ENCODE measurements at regions not wholly inside any gene's neighbourhood (a gene's known extent, or its start where the extent isn't known, plus 50 kb on each side); places are given as distances from the start of the nearest gene placed in this dataset.

DNA sequence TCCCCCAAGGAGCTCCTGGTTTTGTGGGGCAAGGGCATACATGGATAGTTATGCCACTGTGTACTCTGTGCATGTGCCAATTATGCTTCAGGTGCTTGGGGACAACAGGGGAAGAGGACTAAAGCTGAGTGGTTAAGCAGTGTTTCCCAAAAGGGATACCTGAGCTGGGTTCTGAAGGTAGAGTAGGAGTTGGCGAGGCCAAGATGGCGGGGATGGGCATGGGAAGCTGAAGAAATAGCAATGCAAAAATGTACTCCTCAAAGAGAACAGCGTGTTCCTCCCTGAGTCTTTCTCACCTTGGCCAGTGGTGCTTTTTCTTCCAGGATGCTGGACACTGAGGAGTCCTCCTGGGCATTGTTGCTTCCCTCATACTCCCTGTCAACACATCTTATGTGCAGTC lies 90.0 kb upstream of the LARGE1 start:
- TF ChIP-seq GATA1 (IDR thresholded peaks at IDR 0.05; ENCODE audit: low read depth, low read length) (no peak), POLR2A (IDR thresholded peaks at IDR 0.05; ENCODE audit: low read length) (no peak)

DNA sequence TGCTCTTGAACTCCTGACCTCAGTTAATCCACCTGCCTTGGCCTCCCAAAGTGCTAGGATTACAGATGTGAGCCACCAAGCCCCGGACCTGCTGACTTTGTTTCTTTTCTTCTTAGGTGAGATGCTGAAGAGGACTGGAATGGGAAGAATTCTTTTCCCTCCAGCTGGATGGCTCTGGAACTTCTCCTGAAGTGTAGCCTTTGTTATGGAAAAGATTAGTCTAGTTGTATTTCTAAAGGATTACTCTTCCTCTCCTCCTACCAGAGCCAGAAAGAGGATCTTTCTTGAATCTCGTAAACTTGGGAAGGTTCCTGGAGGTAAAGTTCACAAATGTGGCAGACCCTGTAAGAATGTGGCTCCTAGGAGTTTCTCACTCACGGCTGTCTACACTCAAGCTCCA lies 95.4 kb upstream of the LARGE1 start:
- TF ChIP-seq GATA1 (IDR thresholded peaks at IDR 0.05; ENCODE audit: low read depth, low read length), result no peak
- TF ChIP-seq POLR2A (IDR thresholded peaks at IDR 0.05; ENCODE audit: low read length), result no peak
- no peak for DNase-seq

More for the DNA sequence above, 90.0 kb upstream of the LARGE1 start:
- DNase-seq, result no peak

DNA sequence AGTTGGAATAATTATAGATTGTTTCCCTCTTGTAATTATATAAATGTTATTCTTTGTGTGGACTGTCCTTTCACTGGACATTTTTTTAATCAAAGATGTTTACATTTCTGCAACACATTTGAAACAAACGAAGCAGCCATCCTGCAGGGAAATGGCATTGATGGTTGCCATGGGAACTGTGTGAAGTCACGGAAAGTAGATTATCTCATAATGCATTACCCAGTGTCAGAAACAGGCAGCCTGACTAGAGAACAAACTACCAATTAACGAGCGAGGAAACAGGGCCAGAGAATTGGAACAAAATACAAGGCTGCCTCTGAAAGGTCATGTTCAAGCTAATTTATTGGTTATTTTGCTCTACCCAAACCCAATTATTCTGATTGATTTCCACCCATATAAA lies 96.9 kb upstream of the LARGE1 start:
- TF ChIP-seq GATA1 (IDR thresholded peaks at IDR 0.05; ENCODE audit: low read depth, low read length) (no peak), POLR2A (IDR thresholded peaks at IDR 0.05; ENCODE audit: low read length) (no peak)
- no peak for DNase-seq

DNA sequence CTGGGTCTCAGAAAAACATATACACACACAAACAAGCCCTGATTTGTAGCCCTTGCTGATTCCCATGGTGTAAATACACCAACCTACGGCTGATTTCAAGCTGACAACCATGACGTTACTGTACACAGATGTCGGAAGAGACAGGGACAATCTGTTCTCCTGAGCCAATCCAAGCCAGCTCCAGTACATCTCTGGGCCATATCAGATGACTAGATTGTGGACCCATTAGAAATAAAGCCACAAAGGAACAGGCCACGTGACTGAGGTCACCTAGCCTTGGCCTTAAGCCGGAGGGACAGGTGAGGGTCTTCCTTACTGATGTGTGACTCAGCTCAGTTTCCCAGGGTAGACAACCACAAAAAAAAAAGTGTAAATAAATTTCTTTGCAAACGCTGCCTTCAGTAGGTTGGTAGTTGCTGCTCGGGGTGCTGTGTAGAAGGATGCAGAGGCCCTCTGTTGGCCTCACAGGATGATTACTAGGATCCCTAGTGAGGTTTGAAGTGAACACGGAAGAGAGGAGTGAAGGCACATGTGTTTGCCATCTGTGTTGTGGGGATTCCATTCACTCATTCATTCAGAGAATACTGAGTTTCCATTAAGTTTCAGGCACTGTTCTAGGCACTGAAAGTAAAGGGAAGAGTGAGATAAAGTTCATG lies 99.0 kb upstream of the LARGE1 start:
- TF ChIP-seq POLR2A (IDR thresholded peaks at IDR 0.05; ENCODE audit: low read length) (no peak), GATA1 (IDR thresholded peaks at IDR 0.05; ENCODE audit: low read depth, low read length) (no peak)
- DNase-seq, result no peak

DNA sequence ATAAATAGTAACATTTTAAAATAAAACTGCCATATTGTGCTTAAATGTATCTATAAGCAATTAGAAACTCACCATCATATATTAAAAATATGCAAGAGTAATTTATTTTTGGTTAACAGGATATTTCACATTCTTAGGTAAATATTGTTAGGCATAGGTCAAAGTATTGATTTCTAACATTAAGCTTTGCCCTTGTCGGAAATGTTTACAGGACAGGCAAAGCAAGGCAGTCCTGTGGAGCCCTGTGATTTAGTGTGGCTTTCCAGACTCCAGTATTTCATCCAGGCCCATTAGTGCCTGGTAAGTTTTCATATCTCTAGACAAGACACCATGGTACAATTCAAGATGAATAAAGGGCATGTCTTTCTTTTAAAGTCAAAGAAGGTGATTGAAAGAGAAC lies 114.9 kb upstream of the LARGE1 start:
- TF ChIP-seq POLR2A (IDR thresholded peaks at IDR 0.05; ENCODE audit: low read length) (no peak), GATA1 (IDR thresholded peaks at IDR 0.05; ENCODE audit: low read depth, low read length) (no peak)
- no peak for DNase-seq

DNA sequence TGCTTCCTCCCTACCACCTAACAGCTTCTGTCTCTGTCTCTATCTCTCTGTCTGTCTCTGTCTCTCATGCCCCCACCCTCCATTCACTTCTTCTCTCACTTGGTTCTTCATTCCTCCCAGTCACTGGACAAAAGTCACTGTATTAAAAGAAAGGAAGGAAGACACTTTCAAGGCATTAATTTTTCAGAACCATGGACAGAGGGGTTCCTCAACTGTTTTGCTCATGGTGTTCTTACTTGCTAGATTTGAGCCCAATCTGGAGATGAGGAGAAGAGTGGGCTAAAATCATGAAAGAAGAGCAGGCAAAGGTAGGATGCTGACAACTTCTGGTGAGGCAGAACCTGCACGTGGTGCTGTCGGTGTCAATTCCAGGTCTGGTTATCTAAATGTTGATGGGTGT lies 116.7 kb upstream of the LARGE1 start:
- TF ChIP-seq POLR2A (IDR thresholded peaks at IDR 0.05; ENCODE audit: low read length) (no peak), GATA1 (IDR thresholded peaks at IDR 0.05; ENCODE audit: low read depth, low read length) (no peak)
- no peak for DNase-seq

DNA sequence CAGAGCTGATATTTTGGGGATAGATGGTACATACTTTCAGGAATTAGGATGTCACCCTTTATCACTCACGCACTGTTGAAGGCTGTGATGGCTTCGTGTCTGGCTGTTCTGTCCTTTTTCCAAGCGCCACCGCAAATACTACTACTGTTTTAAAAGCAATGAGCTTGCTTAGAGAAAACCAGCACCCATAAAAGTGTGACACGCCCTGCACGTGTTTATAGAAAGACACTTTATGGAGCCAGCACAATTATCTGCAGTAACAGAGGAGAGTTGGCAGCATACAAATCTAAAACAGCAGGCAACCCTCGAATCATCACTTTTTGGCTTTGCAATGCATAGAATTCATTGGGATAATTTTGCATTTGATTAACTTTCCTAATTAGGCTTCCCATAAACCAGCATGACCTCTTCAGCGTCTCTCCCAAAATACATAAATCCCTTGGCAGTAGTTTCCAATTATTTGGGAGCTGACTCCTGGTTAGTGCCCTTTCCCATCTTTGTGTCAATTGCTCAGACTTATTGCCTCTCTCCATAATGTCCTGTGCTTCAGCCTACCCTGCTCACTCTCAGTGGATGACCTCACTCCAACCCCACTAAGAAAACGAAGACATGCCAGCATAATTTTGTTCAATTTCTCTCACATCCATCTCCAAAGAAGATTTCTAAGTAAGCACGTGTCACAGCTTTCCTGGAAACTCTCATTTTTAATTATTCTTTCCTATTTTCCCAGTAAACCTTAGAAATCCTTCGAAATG lies 118.7 kb upstream of the LARGE1 start:
- DNase-seq, result no peak
- TF ChIP-seq GATA1 (IDR thresholded peaks at IDR 0.05; ENCODE audit: low read depth, low read length) (no peak), POLR2A (IDR thresholded peaks at IDR 0.05; ENCODE audit: low read length) (no peak)

DNA sequence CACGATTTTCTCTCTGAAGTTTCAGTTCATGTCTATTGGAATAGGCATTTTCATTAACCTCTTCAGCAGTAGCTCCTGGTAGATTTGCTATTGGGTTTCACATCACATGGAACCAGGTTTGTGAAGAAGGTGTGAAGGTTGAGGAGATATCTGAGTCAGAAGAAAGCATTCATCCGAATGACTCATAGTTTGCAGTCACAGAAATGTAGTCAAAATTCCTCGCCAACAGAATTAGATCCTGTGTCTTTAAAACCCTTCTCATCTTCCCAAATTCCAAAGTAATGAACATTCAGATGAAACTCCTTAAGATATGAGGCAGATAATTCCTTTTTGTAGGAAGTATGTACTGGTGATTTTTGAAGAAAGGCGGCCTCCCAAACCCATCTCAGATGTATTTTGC lies 125.0 kb upstream of the LARGE1 start:
- no peak for DNase-seq
- no peak for TF ChIP-seq POLR2A (IDR thresholded peaks at IDR 0.05; ENCODE audit: low read length)
- TF ChIP-seq GATA1 (IDR thresholded peaks at IDR 0.05; ENCODE audit: low read depth, low read length), result no peak

DNA sequence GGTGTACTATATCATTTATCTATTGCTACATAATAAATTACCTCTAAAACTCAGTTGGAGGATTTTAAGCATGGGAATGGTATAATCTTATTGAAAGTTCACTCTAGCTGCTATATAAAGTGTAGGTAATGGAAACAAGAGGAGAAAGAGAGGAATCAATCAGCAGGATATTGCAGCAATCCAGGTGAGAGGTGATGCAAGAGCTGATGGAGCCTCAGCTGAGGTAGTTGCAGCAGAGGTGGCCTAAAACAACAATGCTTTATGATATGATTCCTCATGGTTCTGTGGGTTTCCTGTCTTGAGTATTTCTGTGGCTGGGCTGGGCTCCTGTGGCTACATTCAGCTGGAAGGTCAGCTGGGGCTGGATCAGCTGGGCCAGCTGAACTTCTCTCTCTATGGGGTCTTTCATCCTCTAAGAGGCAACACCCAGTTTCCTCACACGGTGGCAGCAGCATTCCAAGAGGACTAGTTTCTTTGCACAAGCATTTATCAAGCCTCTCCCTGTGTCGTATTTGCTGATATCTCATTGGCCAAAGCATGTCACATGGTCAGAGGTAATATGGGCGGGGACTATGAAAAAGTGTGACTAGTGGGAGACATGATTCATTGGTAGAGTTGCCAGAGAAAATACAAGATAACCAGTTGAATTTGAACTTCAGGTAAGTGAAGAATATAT lies 135.4 kb upstream of the LARGE1 start:
- DNase-seq, result peak in 1 of 2 experiments; percentile 3
- no peak for TF ChIP-seq GATA1 (IDR thresholded peaks at IDR 0.05; ENCODE audit: low read depth, low read length)
- no peak for TF ChIP-seq POLR2A (IDR thresholded peaks at IDR 0.05; ENCODE audit: low read length)

DNA sequence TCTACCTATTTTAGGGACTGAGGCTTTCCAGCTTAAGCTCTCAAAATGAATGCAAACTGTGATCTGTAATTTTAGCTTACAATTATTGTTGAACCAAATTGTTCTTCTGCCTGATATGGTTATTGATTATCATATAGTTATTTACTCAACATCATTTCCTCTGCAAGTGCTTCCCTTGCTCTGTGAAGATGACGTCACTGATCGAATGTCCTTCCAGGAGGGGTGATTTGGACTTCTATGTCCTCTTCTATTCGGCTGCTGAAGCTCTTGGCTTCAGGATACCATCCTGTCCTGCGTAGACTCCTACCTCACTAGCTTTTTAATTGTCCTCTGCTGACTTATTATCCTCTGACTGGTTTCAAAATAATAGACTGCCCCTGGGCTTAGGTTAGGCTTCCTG lies 137.4 kb upstream of the LARGE1 start:
- no peak for DNase-seq
- TF ChIP-seq GATA1 (IDR thresholded peaks at IDR 0.05; ENCODE audit: low read depth, low read length), result no peak
- no peak for TF ChIP-seq POLR2A (IDR thresholded peaks at IDR 0.05; ENCODE audit: low read length)

DNA sequence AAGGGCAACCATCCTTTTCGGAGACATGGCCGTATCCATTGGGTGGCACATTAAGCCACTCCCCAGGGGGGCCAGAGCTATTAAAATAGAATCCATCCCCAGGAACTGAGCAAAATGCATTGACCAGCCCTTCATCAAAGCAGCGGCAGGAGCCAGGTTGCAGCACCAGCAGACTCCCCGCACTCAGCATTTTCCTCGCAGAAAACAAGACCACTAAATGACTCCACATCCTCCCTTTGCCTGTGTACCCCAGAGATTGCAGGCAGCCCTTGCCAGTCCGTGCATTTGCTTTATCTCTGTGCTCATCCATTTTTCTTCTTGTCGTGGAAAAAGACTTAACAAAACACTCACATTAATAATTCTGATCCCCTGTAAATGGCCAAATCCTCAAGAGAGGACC lies 144.4 kb upstream of the LARGE1 start:
- DNase-seq, result no peak
- TF ChIP-seq GATA1 (IDR thresholded peaks at IDR 0.05; ENCODE audit: low read depth, low read length) (no peak), POLR2A (IDR thresholded peaks at IDR 0.05; ENCODE audit: low read length) (no peak)

DNA sequence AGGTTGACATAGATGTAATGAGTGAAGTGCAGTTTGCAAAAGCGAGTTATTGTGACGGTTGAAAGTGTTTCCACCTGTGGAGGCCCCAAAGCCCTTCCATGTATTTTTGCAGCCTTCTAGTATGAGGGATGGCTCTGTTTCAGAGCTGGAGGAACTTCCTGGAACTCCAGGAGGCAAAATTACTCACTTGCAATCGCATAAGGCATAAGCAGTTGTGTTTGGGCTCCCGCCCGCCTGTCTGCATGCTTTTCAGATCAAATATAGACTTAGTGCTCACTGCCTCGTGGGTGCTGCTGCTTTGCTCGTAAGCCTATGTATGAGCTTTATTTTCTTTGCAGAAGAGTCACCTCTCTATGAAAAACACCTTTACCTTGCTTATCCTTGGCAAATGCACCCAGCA lies 146.8 kb upstream of the LARGE1 start:
- DNase-seq, result no peak
- TF ChIP-seq POLR2A (IDR thresholded peaks at IDR 0.05; ENCODE audit: low read length) (no peak), GATA1 (IDR thresholded peaks at IDR 0.05; ENCODE audit: low read depth, low read length) (no peak)

DNA sequence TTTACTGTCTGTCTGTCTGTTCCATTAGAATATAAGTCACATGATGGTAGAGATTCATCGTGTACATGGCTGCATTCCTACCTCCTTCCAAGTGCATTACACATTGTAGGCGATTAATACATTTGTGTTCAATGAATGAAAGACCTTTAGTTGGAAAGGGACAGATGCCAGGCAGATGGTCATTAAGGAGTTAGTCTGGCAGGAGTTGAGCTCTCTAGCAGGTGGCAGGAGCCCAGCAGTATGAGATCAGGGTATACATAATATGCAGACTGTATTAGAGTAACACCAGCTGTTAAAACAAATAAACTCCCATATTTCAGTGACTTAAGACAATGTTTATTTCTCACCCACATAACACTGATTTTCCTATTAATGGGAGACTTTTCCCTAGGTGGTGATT lies 147.7 kb upstream of the LARGE1 start:
- TF ChIP-seq POLR2A (IDR thresholded peaks at IDR 0.05; ENCODE audit: low read length) (no peak), GATA1 (IDR thresholded peaks at IDR 0.05; ENCODE audit: low read depth, low read length) (no peak)

DNA sequence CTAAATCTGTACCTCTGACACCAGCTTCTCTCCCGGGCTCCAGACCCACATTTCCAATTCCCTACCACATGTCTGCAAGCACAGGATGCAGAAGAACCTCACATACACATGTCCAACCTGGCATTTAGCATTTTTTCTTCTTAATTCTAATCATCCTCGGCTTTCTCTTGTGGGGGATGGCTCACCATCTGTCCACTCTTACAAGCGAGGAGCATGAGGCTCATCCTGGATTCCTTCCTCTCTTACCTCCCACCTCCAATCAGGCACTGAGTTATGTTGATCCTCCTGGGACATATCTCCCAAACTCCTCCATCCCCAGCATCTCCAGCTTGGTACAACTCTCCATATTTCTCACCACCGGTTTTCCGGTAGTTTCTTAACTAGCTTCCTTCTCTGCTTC lies 149.8 kb upstream of the LARGE1 start:
- DNase-seq, result no peak
- TF ChIP-seq POLR2A (IDR thresholded peaks at IDR 0.05; ENCODE audit: low read length), result no peak
- TF ChIP-seq GATA1 (IDR thresholded peaks at IDR 0.05; ENCODE audit: low read depth, low read length), result no peak

More for the DNA sequence above, 147.7 kb upstream of the LARGE1 start:
- DNase-seq, result no peak

All from erythroblast (primary cell).